NCI-H526 treated with DMSO at 0.1 percent for 48 hours (cell line): ENCODE measurements at regions not wholly inside any gene's neighbourhood (a gene's known extent, or its start where the extent isn't known, plus 50 kb on each side); places are given as distances from the start of the nearest gene placed in this dataset.

Experiments
- DNase-seq: peaks from one replicate; lab custom pipeline; 2025; lab: John Stamatoyannopoulos, UW

DNA sequence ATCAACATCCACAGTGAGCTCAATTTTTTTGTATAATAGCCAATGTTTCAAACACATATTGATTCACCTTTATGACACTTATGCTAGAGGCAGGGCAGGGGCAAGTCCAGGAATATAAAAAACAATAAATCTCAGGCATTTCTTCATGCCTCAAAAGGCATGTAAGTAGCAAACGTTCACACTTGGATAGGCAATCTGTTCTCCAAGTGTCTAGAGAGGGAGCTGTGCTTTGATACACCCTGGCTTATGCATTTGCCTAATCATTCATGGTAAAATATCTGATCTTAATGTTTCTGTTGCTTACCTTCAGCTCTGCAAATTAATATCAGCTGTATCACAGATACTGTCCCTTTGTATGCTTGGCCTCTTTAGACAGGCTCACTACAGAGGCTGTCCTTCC, 464.5 kb upstream of the SETBP1 start:
- no peak for DNase-seq

DNA sequence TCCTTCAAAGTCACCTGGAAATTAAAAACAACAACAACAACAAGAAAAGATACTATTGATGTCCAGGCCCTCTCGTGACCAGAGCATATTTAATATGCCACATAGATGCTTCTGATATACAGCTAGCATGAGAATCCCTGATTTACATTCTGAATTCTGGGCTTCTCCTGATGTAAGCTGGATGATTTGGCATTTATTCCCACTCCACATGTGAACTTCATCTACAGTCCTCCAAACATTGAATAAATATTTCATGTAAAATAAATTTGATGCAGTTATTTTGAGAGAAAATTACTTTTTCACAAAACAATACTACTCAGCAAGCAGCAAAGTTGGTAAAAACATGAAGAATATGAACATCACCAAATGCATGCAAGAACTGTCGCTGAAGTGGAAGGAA, 453.2 kb upstream of the SETBP1 start:
- no peak for DNase-seq

DNA sequence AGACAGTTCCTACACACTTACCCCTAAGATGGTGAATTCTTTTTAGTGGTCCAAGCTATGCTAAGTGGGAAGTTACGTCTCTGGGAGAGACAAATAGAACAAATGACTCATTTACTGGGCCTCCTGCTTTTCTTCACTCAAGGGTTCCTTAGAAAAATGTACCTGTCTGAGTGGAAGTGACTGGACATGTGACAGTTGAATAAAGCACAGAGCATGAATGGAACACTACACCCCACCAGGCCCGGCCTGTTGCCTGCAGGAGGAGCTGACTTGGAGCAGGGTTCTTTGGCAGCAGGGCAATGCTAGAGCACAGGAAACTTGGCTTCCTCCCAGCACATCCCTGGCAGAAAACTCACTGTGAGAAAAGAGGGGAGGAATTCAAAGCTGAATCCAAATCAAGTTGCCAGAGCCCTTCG, 451.0 kb upstream of the SETBP1 start:
- DNase-seq = no peak

DNA sequence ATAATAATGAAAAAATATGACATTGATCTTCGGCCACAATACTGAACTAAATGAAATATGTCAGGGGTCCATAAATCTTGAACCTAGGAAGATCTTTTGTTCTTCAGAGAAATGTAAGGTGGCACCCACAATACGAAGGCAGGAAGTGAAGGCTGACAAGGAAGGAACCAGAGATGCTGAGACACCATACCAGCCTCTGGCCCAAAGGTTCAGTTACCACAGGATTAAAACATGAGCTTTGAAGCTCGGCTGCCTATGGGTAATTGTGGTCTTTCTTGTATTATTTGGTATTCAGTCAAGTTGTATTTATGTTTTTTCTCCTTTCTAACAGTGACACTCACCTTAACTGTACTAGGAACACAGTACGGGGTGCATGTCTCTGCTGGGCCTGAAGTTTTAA, 448.8 kb upstream of the SETBP1 start:
- no peak for DNase-seq

DNA sequence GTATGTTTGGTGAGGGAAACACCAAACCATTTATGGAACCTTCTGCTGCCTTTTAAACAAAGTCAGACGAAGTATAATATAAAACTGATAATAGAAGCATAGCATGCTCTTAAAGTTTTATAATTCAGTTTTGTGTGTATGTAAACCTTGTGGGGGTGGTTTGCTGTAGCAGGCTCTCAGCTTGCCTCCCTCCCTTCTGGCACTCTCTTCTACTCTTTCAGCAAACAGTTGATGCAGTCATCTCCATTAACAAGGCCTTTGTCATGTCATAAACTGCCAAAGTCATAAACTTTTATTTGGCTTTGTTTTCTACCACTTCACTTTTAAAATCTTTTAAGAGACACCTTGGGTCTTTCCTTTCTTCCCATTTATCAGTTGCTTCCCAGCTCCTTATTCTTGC, 448.2 kb upstream of the SETBP1 start:
- no peak for DNase-seq

DNA sequence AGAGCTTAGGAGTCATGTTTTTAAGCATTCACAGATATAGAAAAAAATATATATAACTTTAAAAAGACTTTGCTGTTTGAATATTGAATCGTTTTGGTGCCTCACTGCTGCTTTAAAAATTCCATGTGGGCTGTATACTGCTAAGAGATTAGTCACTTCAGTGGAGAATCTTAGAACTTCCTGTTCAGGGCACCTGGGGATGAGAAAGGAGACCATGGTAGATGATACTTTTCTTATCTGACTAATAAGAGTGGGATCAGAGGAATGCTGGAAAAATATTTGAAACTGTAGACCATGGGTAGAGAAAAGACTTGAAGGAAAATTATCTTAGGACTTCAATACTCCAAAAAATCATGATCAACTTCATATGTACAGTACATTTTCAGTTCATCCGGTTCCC, 442.2 kb upstream of the SETBP1 start:
- DNase-seq = no peak

DNA sequence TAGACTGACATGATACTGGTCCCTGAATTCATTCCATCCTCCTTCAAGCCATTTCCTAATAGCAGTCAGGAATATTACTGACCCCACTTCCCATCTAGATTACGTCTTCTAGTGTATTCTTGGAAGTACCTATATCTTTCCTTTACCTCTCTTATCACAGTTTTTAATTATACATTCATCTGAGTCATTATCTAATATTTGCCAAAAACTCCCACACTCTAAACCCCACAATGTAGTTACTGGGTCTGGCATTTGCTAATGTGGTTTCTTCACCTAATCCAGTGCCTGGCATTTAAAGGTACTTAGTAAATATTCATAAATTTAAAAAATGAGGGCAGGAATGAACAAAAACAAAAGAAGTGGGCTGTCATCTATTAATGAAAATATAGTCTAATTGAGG, 441.8 kb upstream of the SETBP1 start:
- DNase-seq = no peak

DNA sequence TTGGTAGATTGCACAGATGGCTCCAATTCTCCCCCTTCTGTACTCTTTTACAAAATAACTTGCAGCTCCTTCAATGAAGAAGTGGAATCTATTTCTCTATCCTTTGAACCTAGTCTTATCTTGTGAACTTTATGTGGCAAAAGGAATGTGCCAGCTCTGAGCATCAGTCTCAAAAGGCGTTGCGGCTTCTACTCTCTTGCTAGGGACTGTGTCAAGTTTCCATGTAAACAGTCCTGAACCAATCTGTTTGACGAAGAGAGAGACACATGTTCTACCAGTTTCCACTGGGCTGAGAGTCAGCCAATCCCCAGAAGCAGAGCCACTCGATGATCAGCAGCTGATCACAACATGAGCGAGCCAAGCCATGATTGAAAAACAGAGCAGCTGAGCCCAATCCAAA, 439.7 kb upstream of the SETBP1 start:
- no peak for DNase-seq

DNA sequence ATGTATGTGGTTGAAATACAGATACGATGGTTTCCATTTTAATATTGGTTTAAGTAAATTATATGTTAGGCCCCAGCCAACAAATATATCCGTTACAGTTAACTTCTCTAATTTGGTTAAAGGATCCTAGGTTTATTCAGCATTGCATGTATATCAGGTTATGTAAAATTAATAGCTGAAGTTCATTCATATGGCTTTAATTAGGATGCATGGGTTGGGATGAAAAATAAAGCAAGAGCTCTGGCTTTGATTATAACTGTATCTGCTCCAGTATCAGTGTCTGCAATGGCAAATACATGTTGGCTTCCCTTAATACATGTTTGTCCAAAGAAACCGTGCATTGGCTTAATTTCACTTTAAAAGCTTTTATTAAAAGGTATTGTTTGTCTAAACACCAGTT, 435.7 kb upstream of the SETBP1 start:
- peak; percentile 89 for DNase-seq

DNA sequence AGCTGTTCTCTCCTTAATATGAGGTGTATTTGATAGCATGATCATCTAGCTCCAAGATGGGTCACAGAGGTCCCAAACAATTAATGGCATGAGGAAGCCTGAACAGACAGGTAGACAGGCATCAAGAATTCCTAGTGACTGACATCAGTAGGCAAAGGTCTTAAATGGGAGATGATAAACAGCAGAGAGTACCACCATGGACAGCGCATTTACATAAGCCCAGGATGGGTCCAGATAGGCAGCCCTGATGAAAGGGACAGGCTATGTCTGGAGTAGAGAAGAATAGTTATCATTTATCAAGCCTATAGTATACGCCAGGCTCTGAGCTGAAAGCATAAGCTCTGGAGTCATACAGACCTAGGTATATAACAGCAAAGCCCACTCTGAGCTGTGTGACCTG, 434.7 kb upstream of the SETBP1 start:
- DNase-seq = no peak

DNA sequence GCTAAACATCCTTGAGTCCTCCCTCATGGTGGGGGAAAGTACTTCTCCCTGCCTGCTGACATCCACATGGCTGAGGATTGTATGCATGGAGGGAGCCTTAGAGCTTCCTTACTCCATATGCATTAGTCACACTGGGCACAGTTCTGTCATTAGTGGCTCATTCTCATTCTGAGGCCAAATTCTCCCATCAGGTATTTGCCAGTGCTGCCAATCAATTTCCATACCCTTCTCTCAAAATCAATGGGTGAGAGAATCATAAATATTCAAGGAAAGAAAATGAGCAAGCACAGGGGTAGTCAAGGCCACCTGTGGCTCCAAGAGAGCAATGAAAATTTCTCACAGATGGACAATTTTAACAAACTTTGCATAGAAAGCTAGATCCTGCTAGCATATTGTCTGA, 422.6 kb upstream of the SETBP1 start:
- DNase-seq = no peak

DNA sequence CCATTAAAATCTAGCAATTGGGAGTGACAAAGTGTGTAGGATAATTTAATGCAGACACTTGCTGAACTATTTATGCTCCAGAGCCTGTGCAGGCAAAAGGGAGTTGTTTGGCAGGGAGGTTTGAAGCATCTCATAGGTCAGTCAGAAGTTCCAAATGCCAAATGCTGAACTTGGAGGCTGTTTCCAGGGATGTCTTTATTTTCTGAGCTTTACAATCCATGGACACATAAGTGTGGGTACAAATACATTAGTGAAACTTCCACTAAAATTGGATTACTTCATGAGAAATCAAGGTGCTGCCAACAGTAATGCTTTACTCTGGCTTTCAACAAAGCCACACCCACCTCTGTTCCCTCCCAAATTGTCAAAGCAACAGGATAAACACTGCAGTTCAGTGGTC, 422.1 kb upstream of the SETBP1 start:
- DNase-seq = no peak

DNA sequence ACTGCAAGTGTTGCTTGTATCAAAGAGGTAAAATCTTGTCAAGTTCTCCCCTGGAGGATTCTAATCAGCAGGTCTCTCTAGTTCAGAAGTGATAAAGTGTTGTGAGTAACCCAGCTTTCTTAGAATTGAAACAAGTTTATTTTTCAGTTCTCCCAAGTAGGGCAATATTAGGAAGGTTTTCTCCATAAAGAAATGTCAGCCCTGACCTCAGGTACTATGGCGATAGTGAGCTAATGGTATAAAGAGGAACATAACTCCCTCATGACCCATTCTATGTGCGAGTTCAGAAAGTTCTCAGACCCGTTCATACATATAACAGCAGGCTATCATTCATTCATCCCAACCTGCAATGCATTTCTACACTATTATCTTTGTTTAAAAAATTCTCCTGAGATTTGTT, 421.1 kb upstream of the SETBP1 start:
- no peak for DNase-seq

DNA sequence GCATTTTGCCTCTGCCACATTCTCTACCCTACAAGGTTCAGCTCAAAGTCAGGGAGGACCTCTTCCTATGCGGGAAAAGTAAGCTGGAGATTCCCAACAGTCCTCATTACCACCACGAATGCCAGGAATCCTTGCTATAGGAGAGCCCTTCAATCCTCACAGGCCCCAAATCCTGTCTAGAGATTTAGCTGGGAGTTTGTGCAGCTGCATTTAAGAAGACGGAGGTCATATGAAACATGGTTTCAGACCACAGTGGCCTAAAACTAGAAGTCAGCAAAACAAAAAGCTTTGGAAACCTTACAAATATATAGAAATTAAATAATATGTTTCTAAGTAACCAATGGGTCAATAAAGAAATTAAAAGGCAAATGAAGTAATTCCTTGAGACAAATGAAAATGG, 415.3 kb upstream of the SETBP1 start:
- DNase-seq = no peak

DNA sequence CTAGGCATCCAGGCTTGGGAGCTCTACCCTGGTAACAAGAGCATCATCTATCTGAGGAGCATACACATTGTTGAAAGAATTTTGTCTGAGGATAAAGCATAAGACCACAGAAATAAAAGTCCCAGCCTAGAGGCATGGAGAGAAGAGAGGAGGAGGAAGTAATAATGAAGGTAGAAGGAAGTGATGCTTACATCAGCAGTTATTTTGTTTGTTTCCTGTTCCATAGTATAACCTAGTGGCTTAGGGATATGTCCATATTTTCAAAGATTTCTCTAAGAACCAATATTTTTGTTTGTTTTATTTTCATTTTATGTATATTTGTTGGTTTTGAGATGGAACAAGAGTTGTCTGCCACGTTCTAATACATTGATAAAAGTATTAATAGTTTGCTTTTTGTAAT, 407.4 kb upstream of the SETBP1 start:
- no peak for DNase-seq

DNA sequence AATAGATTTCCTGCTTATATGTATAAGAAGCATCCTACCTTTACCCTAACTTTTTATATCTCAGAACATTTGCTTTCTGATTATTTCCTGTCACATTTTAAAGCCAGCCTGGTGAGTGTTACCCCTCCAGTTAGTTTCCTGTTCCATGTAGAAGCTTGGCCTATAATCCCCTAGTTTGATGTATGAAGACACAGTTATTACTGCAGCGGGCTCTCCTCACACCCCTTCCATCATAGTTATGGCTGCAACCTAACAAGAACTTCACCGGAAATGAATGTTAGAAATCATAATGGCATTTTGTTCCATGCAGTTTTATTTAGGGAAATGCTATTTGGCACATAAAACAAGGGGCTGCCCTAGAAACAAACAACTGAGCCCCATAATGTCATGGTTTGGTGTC, 400.2 kb upstream of the SETBP1 start:
- no peak for DNase-seq

DNA sequence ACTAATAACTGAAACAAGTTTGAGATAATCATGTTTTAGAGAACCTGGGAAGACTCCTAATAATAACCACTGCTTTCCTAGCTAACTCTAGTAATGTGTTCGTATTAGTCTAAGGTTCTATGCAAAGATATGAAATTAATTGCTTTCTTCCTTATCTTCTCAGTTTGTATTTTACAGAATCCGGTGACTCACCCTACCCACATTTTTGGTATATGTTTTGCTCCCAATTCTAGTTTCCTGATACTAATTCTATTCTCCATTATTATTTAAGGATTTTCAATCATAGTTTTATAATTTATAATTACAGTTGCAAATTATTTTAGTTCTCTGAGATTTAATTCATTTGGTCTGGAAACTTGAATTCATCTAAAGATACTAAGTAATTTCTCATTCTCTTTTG, 394.6 kb upstream of the SETBP1 start:
- DNase-seq = no peak

DNA sequence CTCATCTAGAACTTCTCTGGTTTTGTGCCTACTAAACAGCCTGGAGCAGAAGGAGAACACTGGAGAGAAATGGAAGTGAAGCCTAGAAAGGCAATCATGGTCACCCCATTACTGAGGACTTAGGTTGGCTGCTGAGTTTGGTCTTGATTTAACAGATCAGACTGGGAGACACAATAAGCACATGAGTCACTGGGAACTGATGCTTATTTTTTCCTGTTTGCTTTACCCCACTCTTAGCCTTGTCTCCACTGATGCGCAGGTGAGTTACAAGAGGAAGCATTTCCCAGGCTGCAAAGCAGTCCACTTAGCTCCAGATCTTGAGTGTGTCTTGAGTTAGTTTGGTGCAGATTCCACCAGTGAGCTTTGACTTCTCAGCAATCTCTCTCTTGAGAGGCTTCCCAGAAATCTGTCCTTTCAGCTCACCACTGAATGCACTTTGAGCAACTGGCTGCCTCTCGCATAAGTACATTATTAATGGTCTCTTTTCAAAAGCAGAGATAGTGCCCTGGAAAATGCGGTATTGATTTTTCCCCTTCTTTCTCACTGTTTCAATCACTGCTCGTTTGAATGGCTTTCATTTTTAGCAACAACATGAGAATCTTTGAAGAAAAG, 390.2 kb upstream of the SETBP1 start:
- no peak for DNase-seq

DNA sequence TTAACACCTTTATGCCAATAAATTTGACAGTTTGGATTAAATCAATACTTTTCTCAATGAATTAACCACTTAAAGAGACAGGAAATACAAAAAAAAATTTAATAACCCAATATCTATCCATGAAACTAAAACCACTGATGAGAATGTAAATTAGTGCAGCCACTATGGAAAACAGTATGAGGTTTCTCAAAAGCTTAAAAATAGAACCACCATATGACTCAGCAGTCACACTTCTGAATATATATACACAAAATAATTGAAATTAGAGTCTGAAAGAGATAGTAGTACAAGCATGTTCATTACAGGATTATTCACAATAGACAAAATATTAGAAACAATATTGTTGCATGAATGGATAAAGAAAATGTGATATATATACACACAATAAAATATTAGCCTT, 382.1 kb upstream of the SETBP1 start:
- DNase-seq = no peak

DNA sequence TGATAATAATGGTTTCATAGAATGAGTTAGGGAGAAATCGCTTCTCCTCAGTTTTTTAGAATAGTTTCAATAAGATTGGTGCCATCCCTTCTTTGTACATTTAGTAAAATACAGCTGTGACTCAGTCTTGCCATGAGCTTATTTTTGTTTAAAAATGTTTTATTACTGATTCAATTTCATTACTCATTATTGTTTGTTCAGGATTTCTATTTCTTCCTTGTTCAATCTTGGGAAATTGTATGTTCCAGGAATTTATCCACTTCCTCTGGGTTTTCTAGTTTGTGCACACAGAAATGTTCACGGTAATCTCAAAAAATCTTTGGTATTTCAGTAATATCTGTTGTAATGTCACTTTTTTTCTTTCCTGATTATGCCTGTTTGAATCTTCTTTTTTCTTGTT, 371.5 kb upstream of the SETBP1 start:
- no peak for DNase-seq

DNA sequence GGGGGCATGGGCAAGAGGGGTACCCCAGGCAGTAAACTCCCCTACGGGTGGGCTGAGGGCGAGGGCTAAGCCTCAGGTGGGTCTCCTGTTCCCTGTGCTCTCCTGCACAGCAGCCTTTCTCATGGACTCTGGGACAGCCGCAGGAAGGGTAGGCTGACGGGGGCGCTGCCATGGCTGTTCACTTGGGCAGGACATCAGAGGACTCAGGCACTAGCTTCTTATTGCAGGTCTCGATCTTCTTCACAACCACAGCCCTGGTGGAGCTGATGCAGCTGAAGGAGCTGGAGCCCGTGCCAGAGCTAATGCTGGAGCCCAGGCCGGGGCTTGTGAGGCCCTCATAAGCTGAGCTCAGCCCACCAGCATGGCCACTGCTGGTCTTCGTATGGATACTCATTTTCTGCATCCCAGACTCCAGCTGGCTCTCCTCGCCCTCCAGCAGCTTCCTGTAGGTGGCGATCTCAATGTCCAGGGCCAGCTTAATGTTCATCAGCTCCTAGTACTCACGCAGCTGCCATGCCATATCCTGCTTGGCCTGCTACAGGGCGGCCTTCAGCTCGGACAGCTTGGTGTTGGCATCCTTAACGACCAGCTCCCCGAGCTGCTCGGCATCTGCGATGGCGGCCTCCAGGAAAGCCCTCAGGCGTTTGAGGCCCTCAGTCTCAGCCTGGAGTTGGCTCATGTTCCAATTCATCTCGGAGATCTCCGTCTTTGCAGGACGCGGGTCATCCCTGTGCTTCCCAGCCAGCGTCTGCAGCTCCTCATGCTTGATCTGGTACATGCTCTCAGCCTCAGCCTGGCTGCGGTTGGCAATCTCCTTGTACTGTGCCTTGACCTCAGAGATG, 359.8 kb upstream of the SETBP1 start:
- DNase-seq = no peak

DNA sequence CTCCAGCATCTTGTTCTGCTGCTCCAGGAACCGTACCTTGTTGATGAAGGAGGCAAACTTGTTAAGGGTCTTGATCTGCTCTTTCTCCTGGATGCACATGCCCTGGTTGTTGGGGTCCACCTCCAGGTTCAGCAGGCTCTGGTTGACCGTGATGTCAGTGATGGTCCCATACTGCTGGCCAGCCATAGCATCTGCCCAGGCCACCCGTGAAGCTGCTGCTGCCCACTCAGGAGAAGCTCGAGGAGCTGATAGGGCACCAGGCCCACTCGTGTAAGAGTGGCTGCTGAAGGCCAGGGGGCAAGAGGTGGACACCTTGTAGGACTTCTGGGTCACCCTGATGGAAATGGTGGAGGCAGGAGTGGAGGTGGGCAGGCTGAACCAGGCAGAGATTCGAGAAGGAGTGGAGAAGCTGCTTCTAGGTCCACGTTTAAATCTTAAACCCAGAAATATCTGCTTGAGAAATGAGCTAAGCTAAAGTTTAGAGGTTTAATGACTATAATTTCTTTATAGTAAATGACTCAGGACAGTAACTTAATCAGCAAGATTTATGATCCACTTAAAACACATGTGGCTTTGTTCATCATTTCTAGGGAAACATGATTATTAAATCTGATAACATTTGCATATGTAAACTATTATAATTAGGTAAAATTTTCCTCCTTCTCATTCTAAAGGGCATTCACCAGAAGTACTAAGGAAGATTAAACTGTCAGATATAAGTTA, 358.7 kb upstream of the SETBP1 start:
- no peak for DNase-seq

DNA sequence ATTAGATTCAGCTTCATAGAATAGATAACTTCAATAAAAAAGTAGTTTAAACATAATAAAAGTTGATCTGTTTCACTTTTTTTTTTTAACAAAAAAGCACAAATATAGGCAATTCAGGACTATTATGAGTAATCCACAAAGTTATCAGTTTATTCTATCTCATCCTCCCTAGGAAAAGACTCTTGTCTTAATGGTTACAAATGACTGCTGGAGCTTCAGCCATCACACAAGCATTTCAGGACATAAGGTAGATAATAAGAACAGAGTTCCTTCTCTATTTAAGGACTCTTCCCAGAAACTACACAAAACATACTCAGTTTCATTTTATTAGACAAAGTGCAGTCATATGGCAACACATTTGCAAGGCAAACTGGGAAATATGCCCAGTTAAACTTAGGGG, 357.6 kb upstream of the SETBP1 start:
- no peak for DNase-seq
